ENCODE measurements at regions not wholly inside any gene's neighbourhood (a gene's known extent, or its start where the extent isn't known, plus 50 kb on each side); places are given as distances from the start of the nearest gene placed in this dataset.
"Not testable (repeated sequence)": the region's sequence is repeated elsewhere in the genome, so short reads cannot be mapped to it uniquely, and the experiment has no call there.

DNA sequence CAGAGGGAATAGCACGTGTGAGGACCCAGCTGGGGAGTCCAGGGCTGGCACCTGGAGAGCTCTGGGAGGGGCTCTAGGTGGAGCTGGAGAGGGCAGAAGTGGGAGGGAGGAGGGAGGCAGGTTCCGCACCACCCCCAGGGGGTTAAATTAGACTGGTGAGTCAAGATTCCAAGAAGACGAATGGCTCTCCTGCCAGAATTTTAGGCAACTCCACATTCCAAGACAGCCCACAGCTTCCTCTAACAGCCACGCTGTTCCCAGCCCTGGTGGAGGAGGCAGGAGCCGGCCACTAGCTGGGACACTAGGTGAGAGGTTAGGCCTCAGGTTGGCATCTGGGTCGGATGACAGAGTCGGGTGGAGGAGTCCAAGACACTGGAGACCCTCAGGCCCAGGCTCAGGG, 60.2 kb downstream of the TFAP2C start:
- DNase-seq, result no peak

DNA sequence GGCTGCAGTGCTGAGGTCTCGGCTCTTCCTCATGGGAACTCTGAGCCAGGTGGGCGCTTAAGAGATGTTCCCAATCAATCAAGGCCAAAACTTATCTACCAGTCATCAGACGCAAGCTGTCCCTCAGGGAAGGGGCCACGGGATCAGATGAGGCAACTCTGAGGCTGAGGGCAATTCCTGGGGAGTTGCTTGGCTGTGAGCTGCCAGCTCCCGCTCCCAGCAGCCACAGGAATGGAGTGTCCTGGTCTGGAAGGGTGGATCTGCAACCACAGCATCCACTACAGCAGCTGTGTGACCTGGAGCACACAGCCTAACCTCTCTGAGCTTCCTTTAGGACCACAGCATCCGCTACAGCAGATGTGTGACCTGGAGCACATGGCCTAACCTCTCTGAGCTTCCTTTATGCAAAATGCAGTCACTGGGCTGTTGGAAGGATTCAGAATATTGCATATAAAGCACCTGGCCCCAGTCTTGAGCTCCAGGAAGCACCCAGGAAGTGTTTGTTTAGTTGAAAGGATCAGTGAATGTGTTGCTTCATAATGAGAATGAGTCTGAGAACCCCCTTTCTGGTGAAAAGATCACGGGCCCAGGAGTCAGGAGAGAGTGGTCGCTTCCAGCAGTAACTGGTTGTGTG, 60.9 kb downstream of the TFAP2C start:
- DNase-seq, result no peak

DNA sequence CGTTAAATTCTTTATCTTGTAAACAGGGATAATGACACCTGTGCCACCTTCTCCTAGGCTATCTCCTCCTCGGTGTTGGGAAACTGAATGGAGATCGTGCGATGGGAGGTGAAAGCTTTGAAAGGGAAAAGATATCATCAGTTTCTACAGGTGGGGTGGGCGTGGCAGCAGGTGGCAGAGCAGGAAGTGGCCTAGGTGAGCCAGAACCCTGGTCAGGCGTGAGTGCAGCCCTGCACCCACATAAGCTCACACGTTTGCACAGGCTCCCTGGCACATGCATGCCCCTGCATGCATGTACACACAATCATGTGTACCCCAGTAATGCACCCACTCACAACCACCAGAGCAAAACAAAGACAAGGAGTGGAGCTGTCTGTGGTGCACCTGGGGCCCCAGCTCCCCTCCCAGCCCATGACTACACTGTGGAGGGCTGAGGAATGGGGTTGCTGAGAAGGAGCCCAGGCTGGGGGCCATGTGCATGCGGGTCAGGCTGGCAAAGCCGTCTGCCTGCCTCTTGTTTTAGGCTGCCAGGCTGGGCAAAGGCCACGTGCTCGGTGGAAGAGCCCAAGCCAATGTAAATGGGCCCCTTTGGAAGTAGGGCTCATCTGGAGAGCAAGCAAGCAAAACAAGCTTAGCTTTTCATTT, 61.5 kb downstream of the TFAP2C start:
- DNase-seq, result no peak

DNA sequence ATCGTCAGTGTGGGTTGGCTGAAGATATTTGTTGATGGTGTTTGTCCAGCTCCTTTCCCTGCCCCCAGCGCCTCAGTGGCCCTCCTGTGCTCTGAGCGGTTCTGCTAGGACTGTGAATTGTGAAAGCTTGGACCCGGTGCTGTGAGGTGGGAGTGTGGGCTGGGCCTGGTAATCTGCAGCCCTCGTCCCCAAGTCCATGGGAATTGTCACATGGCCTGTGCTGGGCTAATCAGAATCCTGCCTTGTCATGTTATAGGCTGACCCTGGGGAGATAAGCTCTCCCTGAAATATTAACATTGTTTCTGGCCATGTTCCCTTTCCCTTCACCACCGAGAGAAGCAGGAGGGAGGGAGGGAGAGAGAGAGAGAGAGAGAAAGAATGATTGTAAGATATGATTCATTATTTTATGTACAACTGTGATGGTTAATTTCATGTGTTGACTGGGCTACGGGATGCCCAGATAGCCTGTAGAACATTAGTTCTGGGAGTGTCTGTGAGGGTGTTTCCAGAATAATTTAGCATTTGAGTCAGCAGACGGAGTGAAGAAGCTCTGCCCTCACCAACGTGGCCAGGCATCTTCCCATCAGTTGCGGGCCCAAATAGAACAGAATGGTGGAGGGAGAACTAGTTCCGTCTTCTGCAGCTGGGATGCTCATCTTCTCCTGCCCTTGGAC, 62.4 kb downstream of the TFAP2C start:
- DNase-seq, result no peak

DNA sequence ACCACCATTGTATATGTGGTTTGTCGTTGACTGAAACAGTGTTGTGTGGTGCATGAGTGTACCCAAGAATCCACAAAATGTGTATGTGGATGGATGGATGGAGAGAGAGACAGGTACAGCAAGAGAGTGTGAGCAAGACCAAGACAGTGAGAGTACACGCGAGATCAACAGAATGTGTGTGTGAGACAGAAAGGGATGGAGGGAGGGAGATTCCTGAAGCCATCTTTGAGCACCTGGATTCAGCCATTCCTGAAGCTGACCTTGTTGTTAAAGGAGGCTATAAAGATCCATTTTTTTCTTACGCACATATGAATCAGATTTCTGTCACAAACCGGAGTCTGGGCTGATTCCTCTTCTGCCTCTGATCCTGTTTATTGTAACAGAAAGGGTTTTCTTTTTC, 64.1 kb downstream of the TFAP2C start:
- no peak for DNase-seq

DNA sequence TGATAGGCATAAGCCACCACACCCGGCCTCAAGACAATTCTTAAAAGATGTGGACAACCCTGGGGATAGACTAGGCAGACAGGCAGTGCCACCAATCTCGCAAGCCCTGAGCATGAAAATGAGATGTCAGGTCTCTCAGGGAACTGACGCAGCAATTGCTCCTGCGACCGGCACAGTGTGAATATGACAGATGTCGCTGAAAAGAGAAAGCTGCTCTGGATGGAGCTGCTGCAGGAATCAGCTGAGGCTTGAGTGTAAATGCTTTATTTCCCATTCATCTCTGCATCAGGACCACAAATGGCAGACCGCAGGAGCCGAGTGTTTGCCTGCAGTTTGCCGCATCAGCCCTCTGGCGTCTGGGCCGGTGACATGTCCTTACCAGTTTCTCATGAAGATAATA, 68.4 kb downstream of the TFAP2C start:
- no peak for DNase-seq

DNA sequence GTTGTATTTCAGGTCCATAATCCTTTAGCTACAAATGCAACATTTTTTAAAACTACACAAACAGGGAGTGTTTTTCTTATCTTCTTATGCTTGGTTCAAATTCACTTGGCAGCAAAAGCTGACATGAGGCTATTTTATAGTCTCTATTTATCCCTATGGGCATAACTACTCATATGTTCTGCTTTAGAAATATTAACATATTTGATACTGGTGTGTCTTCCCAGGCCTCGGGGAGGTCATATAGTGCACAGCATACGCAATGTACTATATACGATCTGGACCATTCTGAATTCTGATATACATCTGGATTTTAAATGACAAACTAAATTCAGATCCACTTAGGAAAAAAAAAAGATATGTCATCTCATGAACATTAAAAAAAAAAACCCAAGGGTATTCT, 69.2 kb downstream of the TFAP2C start:
- no peak for DNase-seq

DNA sequence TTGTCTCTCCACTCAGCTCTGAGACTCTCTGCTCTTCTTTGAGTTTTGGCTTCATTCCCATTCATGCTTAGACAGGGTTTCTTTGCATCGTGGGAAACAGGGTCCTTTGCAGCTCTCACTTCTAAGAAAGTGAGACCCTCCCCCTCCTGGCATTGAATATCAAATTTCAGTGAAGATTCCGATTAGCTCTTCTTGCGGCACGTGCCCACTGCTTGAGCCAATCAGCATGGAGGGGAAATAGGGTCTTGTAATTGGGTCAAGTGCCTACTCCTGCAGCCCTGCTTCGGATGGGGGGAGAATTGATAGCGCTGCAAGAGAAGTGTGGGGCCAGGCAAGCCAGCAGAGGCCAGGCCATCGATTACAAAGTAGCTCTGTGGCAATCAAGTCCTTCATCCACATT, 69.6 kb downstream of the TFAP2C start:
- no peak for DNase-seq

DNA sequence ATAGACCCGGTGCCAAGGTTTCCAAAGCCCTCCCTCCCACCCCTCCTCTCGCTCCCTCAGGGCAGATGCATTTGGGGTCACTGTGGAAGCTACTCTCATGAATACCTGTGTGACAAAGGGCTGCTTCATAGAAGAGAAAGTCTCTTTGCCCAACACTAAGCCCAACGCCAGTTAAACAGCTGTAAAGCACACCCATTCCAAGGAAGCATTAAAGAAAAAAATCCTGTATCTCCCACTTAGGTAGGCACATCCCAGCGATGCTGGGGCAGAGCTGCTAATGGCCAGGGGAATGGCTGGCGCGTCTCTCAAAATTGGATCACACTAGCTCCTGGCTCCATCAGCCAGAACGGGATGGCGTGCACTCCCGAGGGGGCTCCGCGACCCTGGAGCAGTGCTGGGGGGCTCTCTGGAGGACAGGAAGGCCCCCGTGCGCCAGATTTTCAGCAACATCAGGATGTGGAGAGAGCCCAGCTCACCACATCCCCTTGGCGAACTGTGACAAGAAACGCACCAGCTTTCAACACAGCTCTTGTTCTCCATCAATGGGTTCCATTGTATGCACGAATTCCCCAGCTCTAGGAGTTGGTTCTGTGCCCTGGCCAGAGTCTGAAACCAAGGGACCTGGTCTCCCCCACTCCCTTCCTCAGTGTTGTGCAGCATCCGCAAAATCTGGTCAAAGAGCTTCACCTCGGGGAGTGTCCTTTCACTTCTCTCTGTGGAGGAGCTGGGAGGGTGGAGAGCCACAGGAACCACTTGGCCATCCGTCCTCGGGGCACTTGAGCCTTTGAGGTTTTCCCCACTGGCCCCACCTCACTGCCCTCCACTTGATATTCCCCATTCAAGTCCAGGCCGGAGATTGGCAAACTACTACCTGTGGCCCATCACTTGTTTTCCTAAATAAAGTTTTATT, 74.1 kb downstream of the TFAP2C start:
- DNase-seq, result no peak

DNA sequence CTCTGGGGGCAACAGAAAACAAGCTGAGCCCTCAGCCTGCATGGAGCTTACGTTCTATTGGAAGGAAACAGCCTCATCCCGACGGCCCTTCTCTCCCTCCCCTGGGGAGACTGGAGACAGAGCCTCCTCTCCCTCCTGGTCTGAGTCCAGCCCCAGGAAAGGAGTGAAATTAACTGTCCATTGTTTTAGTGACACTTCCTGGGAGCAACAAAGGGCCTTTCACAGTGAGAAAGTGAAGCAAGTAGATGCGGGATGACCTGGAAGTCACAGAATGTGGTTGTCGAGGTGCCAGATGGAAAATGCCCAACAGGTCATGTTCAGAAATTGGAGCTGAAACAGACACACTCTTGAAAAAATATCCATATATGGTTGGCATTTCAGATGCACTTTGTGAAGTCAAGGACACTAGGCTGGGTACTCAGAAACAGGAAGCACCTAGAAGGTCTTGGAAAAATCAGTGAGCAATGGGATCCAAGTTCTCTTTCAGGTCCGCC, 77.8 kb downstream of the TFAP2C start:
- no peak for DNase-seq

DNA sequence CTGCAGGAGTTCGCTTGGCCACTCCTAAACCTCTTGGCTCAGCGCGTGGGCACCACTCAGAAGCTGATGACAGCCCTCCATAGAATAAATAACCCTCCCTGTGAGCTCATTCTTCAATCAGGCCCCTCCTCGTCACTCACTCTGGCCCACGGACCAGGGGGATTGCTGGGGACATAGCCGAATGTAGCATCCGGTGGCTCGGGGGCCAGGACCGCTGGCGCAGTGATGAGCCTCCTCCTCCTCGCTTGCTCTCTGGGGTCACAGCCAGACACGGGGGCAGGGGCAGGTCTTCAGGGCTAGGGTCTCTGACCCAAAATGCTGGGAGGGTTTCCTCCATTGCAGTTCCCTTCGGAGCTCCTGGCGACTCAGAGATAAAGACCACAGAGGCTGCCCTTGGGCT, 79.9 kb downstream of the TFAP2C start:
- no peak for DNase-seq

DNA sequence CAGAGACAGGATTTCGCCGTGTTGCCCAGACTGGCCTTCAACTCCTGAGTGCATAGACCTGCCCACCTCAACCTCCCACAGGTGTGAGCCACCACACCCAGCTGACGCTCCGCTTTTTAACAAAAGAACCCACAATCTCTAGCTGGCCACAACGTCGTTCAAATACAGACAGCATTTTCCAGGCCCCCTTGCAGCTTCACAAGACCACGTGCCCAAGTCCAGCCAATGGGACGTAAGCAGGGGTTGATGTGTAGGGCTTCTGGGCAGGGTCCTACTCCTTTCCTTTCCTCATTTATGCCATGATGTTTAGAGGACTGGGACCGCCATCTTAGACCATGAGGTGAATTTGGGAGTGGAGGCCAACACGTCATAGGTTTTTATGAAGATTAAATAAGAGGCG, 81.0 kb downstream of the TFAP2C start:
- no peak for DNase-seq

DNA sequence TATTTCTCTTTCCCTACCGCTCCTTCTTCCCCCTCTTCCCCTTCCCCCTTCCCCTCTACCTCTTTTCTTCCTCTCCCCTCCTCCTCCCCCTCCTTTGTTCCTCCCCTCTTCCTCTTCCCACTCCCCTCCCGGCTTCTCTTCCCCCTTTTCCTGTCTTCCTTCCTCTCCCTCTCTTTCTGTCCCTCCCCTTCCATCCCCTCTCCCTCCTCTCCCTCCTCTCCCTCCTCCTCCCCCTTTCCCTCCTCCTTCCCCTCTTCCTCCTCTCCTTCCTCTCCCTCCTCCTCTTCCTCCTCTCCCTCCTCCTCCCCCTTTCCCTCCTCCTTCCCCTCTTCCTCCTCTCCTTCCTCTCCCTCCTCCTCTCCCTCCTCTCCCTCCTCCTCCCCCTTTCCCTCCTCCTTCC, 81.5 kb downstream of the TFAP2C start:
- not testable (repeated sequence) for DNase-seq

DNA sequence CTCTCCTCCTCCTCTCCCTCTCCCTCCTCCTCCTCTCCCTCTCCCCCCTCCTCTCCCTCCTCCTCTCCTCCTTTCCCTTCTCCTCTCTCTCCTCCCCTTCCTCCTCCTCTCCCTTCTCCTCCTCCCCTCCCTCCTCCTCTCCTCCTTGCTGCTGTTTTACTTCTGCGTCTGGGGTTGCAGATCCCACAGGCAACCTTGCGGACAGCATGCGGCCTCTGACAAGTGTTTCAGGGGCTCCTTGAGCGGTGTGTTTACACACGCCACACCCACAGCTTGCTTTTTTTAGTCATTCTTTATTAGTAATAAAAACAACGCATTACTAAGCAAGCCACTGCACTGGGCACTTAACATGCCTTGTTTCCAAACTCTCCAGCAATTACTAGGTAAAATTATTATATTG, 81.9 kb downstream of the TFAP2C start:
- no peak for DNase-seq

DNA sequence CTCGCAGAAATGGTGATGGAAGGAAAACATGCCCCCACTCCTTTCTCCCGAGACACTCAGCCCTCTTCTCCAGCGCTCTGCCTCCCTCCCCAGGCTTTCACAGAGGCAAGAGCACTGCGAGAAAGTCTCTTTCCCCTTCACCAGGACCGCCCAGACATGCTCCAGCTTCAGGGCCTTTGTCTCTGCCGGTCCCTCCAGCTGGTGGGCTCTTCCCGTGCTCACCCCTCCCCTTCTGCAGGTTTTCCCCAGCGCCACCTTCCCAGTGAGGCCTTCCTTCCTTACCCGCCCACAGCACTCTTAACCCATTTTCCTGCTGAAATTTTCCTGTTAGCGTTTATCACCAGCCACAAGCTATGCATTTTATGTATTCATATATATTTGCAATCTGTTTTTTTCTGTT, 86.2 kb downstream of the TFAP2C start:
- DNase-seq, result no peak

DNA sequence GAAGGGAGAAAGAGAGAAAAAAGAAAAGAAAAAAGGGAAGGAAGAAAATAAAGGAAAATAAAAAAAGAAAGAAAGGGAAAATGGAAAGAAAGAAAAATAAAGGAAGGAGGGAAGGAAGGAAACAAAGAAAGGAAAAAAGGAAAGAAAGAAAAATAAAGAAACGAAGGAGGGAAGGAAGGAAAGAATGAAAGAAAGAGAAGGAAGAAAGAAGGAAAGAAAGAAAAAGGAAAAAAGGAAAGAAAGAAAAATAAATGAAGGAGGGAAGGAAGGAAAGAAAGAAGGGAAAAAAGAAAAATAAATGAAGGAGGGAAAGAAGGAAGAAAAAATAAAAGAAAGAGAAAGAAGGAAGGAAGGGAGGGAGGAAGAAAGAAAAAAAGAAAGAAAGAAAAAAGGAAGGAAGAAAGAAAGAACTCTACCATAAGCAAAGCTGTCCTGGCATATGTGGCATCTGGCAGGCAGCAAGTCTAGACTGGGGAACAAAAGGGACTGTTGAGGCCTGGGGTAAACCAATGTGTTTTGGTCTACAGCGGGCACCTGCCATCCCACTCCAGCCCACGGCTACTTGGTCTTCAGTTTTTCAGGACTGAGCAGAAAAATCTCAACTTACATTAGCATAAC, 86.9 kb downstream of the TFAP2C start:
- no peak for DNase-seq

DNA sequence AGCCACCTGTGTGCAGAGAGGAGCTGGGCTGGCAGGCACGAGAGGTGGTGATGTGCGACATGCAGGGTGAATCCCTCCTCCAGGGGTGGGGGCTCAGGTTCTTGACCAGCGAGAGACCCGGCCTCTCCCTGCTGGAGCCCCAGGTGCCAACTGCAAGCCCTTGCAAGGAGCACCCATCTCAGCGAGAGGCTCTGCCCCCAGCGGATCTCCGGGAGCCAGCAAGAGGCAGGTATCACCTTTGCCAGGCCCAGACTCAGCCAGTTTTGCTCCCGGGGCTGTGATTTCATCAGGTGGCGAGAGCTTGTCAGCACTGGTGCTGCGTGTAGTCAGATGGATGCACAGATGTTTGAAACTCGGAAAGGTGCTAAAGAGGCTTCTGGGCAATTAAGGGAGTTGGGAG, 87.7 kb downstream of the TFAP2C start:
- DNase-seq, result no peak

DNA sequence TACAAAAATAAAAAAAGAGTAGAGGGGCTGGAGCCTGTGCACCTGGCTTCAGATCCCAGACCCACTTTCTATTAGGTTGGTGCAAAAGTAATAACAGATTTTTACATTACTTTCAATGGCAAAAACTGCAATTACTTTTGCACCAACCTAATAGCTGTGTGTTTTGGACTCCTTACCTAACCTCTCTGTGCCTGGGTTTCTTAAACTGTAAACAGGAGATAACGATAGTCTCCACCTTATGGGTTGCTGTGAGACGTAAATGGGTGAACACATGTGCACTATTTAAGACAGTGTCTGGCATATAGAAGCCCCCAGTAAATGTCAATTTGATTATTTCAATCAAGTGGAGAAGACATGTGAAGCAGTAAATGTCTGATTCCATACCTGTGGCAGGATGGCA, 89.7 kb downstream of the TFAP2C start:
- no peak for DNase-seq

DNA sequence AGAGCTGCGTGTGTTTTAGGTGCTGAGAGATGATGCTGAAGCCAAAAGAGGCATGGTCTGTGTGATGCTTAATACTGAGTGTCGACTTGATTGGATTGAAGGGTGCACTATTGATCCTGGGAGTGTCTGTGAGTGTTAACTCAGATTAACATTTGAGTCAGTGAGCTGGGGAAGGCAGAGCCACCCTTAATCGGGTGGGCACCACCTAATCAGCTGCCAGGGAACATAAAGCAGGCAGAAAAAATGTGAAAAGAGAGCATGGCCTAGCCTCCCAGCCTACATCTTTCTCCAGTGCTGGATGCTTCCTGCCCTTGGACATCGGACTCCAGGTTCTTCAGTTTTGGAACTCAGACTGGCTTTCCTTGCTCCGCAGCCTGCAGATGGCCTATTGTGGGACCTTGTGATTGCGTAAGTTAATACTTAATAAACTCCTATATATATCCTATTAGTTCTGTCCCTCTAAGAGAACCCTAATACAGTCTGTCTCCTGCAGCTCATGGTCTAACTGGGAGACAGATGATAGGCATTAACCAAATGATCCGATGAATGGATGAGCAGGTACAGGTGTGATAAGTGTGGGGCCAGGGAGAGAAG, 91.6 kb downstream of the TFAP2C start:
- no peak for DNase-seq

DNA sequence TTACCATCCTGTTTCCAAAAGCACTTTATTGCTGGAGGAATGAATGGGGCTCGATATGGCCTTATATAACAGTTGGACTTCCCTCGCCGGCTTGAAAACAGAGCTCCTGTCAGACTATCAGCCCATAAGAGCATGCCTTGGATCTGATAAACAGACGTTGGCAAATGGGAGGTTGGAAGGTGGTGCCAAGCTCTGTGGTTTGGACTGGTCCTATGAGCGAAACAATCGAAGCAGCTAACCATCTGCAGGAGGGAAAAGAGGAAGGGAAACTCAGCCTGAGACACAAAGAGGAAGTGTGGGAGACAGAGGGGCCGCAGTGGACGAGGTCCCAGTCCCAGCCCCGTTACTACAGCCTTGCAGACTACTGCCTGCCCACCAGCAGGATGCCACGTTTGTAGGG, 92.9 kb downstream of the TFAP2C start:
- DNase-seq, result no peak

DNA sequence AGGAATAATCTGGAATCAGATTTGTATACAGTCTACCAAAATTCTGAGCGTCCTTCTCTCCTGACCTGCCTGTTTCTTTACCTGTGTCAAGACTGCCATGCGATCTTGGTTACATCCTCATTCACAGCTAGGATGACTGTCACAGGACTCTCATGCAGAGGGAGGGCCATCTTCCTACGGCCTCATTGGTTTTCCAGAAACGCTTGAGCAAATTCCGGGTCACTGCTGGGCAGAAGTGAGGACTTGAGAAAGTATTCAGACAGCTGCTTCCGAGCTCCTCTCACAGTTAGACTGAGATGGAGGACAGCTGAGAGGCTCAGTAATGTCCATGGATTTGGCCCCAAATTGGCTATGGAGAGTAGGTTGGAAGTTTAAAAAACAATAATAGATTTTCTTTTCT, 94.2 kb downstream of the TFAP2C start:
- no peak for DNase-seq

DNA sequence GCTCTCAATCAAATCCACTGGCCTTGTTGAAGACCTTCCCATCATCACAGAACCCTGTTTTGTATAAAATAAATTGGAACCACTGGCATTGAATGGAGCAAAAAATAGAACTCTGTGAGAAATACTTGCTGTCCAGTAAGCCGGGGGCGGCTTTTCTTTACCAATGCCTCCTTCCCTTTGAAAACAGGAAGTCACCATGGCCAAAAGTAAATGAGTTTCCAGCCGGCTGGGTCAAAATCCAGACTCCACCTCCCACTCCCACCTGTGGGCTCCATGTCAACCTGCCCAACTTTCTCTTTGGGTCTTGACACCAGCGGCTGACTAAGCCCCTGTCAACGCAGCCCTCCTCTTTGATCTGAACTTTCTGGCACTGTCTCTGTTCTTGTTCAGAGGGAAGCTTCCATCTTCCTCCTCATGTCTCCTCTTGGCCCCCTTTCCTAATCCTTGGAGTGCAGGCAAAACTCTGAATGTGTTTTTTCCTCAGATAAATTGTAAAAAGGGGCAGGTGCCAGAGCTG, 95.2 kb downstream of the TFAP2C start:
- DNase-seq, result no peak
